HG03196 (cell line): ENCODE measurements at regions not wholly inside any gene's neighbourhood (a gene's known extent, or its start where the extent isn't known, plus 50 kb on each side); places are given as distances from the start of the nearest gene placed in this dataset.

Source experiments
- ATAC-seq: cut with Tn5 transposase; IDR thresholded peaks from one replicate; pipeline ENCODE4 v1.9.1; 2021; ENCODE audit not compliant: unreplicated experiment

GRCh38 chr1:208413006-208413405 lies 168.8 kb upstream of the PLXNA2 start:
- ATAC-seq, result no peak

- no peak for ATAC-seq
These were observed 174.5 kb upstream of the PLXNA2 start for GRCh38 chr1:208418667-208419066.

GRCh38 chr1:208419746-208420420 lies 175.7 kb upstream of the PLXNA2 start:
- ATAC-seq, result no peak

GRCh38 chr1:208420696-208421095 lies 176.5 kb upstream of the PLXNA2 start:
- no peak for ATAC-seq

GRCh38 chr1:208421486-208421885 lies 177.3 kb upstream of the PLXNA2 start:
- no peak for ATAC-seq

- ATAC-seq, result no peak
These were observed 179.3 kb upstream of the PLXNA2 start for GRCh38 chr1:208423526-208423925.

- ATAC-seq, result no peak
These were observed 180.9 kb upstream of the PLXNA2 start for GRCh38 chr1:208425096-208425495.

GRCh38 chr1:208430220-208430619 lies 186.0 kb upstream of the PLXNA2 start:
- ATAC-seq, result no peak

- ATAC-seq, result no peak
These were observed 187.5 kb upstream of the PLXNA2 start for GRCh38 chr1:208431721-208432120.

- no peak for ATAC-seq
These were observed 188.2 kb upstream of the PLXNA2 start for GRCh38 chr1:208432346-208432745.

- ATAC-seq, result no peak
These were observed 188.9 kb upstream of the PLXNA2 start for GRCh38 chr1:208433086-208433485.

- ATAC-seq, result no peak
These were observed 189.8 kb upstream of the PLXNA2 start for GRCh38 chr1:208433971-208434370.

- no peak for ATAC-seq
These were observed 193.2 kb upstream of the PLXNA2 start for GRCh38 chr1:208437401-208437800.

GRCh38 chr1:208438112-208438699 lies 194.0 kb upstream of the PLXNA2 start:
- ATAC-seq, result no peak

GRCh38 chr1:208445758-208446203 lies 201.6 kb upstream of the PLXNA2 start:
- no peak for ATAC-seq

- ATAC-seq, result no peak
These were observed 202.1 kb upstream of the PLXNA2 start for GRCh38 chr1:208446271-208446691.

GRCh38 chr1:208448425-208448824 lies 204.2 kb upstream of the PLXNA2 start:
- no peak for ATAC-seq

GRCh38 chr1:208449951-208450350 lies 205.8 kb upstream of the PLXNA2 start:
- ATAC-seq, result no peak

GRCh38 chr1:208450958-208451357 lies 206.8 kb upstream of the PLXNA2 start:
- no peak for ATAC-seq

GRCh38 chr1:208455821-208456220 lies 211.6 kb upstream of the PLXNA2 start:
- ATAC-seq, result no peak

- ATAC-seq, result no peak
These were observed 212.3 kb upstream of the PLXNA2 start for GRCh38 chr1:208456487-208456886.

- no peak for ATAC-seq
These were observed 216.6 kb upstream of the PLXNA2 start for GRCh38 chr1:208460823-208461222.

GRCh38 chr1:208461680-208462079 lies 217.5 kb upstream of the PLXNA2 start:
- no peak for ATAC-seq
